ENCODE measurements at regions not wholly inside any gene's neighbourhood (a gene's known extent, or its start where the extent isn't known, plus 50 kb on each side); places are given as distances from the start of the nearest gene placed in this dataset.

DNA sequence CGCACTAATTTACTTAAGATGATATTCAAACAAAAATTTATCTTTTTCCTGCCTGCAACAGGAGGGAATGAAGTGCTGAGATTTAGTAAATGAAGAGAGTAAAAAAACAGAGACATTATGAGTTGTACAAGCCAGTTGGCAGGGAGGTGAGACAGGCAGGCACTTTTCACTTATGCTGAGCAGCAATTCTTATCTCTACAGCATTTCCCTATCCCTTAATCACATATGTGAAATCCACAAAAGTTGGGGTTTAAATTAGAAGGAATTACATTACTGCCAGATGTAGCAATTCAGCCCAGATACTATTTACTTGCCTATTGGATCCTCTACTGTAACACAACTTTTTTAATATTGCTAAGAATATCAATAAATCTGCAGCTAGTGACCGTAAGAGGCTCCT, 314.2 kb upstream of the LRP1B start:
- H4K20me1 ChIP-seq (replicated peaks; ENCODE audit: control insufficient read depth, extremely low read depth, insufficient read depth, low read length) = no peaks in the 10 kb centered on the region
- H3K4me2 ChIP-seq (ENCODE audit: insufficient read depth, low read length) = no peak overlapping the region
- H3K9me3 ChIP-seq (replicated peaks; ENCODE audit: control insufficient read depth, insufficient read depth, low read length) = no peaks in the 10 kb centered on the region
- H3K9me1 ChIP-seq (replicated peaks; ENCODE audit: control insufficient read depth, extremely low read depth, insufficient read depth, low read length) = no peaks in the 10 kb centered on the region
- H3K79me2 ChIP-seq (ENCODE audit: control insufficient read depth, insufficient read depth, low read length) = no peaks in the 10 kb centered on the region
- no peak overlapping the region for H2AFZ ChIP-seq (ENCODE audit: low read depth, low read length)
- H3K9ac ChIP-seq (replicated peaks; ENCODE audit: extremely low read depth, insufficient read depth, low read length) = no peak overlapping the region
- dilution Hi-C loops (cut with MboI; ENCODE audit: extremely low pct_ligation_motif_present, low sequenced_read_pairs) = no loop called here
- ChIA-PET CTCF (no interaction called here), POLR2A (no interaction called here)
- H3K36me3 ChIP-seq (ENCODE audit: control insufficient read depth in 2 of 2, extremely low read depth in 1 of 2, insufficient read depth in 2 of 2, low read length in 2 of 2) = no peaks in the 10 kb centered on the region
- H3K27me3 ChIP-seq (ENCODE audit: control insufficient read depth in 2 of 2, insufficient read depth in 2 of 2, low read length in 2 of 2) = no peaks in the 10 kb centered on the region
- no peak overlapping the region for H3K4me3 ChIP-seq (replicated peaks in 1 of 3; ENCODE audit: insufficient read depth in 1 of 3, low read depth in 1 of 3, low read length in 3 of 3)
- BruUV-seq (replicated peaks) = no TSS peak
- DNase-seq (ENCODE audit: low read depth, low spot score) = no peak
- no peak for FAIRE-seq
- intact Hi-C loops (cut with micrococcal nuclease) = no loop called here
- no peaks in the 10 kb centered on the region for H3K4me1 ChIP-seq (ENCODE audit: control insufficient read depth, extremely low read depth, insufficient read depth, low read length)
- TF ChIP-seq POLR2A (IDR thresholded peaks at IDR 0.05; ENCODE audit: low read depth, low read length) (no peak), FOS (IDR thresholded peaks at IDR 0.05; ENCODE audit: borderline replicate concordance, insufficient read depth, low read length) (no peak), EZH2 (IDR thresholded peaks at IDR 0.05; ENCODE audit: borderline replicate concordance, low read depth, low read length, severe bottlenecking) (no peak), GATA2 (IDR thresholded peaks at IDR 0.05; ENCODE audit: insufficient read depth, insufficient read length, low read depth, low read length) (no peak), JUN (IDR thresholded peaks at IDR 0.05; ENCODE audit: borderline replicate concordance, insufficient read depth, insufficient read length, low read depth) (no peak), MYC (IDR thresholded peaks at IDR 0.05; ENCODE audit: low read depth, low read length) (no peak), POLR2AphosphoS5 (IDR thresholded peaks at IDR 0.05; ENCODE audit: insufficient read depth, low read depth, low read length) (no peak)
- TF ChIP-seq, protein P1, sequence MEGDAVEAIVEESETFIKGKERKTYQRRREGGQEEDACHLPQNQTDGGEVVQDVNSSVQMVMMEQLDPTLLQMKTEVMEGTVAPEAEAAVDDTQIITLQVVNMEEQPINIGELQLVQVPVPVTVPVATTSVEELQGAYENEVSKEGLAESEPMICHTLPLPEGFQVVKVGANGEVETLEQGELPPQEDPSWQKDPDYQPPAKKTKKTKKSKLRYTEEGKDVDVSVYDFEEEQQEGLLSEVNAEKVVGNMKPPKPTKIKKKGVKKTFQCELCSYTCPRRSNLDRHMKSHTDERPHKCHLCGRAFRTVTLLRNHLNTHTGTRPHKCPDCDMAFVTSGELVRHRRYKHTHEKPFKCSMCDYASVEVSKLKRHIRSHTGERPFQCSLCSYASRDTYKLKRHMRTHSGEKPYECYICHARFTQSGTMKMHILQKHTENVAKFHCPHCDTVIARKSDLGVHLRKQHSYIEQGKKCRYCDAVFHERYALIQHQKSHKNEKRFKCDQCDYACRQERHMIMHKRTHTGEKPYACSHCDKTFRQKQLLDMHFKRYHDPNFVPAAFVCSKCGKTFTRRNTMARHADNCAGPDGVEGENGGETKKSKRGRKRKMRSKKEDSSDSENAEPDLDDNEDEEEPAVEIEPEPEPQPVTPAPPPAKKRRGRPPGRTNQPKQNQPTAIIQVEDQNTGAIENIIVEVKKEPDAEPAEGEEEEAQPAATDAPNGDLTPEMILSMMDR (IDR thresholded peaks at IDR 0.05; ENCODE audit: extremely low read depth in 1 of 2, insufficient read depth in 1 of 2, low read depth in 1 of 2, low read length in 2 of 2) = no peak
- TF ChIP-seq, protein P2, sequence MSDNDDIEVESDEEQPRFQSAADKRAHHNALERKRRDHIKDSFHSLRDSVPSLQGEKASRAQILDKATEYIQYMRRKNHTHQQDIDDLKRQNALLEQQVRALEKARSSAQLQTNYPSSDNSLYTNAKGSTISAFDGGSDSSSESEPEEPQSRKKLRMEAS (IDR thresholded peaks at IDR 0.05; ENCODE audit: insufficient read depth, insufficient read length) = no peak
- H3K27ac ChIP-seq (ENCODE audit: insufficient read depth, low read depth, low read length) = no peak overlapping the region

Measured in endothelial cell of umbilical vein (primary cell).